OCI-M1 (cell line): ENCODE measurements at regions not wholly inside any gene's neighbourhood (a gene's known extent, or its start where the extent isn't known, plus 50 kb on each side); places are given as distances from the start of the nearest gene placed in this dataset.
"Not testable (repeated sequence)": the region's sequence is repeated elsewhere in the genome, so short reads cannot be mapped to it uniquely, and the experiment has no call there.

Experiments used
- DNase-seq: peaks from one replicate; lab custom pipeline; 2025; lab: John Stamatoyannopoulos, UW

GRCh38 chr3:64390893-64391292 is 165.6 kb upstream of the PRICKLE2 start:
- no peak for DNase-seq

- no peak for DNase-seq
Observed at GRCh38 chr3:64388886-64389285, 163.6 kb upstream of the PRICKLE2 start.

GRCh38 chr3:64387688-64388087 is 162.4 kb upstream of the PRICKLE2 start:
- DNase-seq = no peak

GRCh38 chr3:64385277-64385676 is 160.0 kb upstream of the PRICKLE2 start:
- no peak for DNase-seq

GRCh38 chr3:64384561-64384960 is 159.3 kb upstream of the PRICKLE2 start:
- no peak for DNase-seq

- DNase-seq = no peak
Observed at GRCh38 chr3:64382153-64382552, 156.9 kb upstream of the PRICKLE2 start.

GRCh38 chr3:64381367-64381766 is 156.1 kb upstream of the PRICKLE2 start:
- DNase-seq = no peak

GRCh38 chr3:64380546-64380945 is 155.3 kb upstream of the PRICKLE2 start:
- no peak for DNase-seq

- no peak for DNase-seq
Observed at GRCh38 chr3:64379221-64379620, 154.0 kb upstream of the PRICKLE2 start.

- no peak for DNase-seq
Observed at GRCh38 chr3:64377942-64378341, 152.7 kb upstream of the PRICKLE2 start.

GRCh38 chr3:64375737-64376136 is 150.5 kb upstream of the PRICKLE2 start:
- no peak for DNase-seq

GRCh38 chr3:64369390-64369789 is 144.1 kb upstream of the PRICKLE2 start:
- DNase-seq = no peak

- DNase-seq = no peak
Observed at GRCh38 chr3:64368257-64369020, 143.2 kb upstream of the PRICKLE2 start.

- DNase-seq = no peak
Observed at GRCh38 chr3:64365877-64366276, 140.6 kb upstream of the PRICKLE2 start.

GRCh38 chr3:64363842-64364241 is 138.6 kb upstream of the PRICKLE2 start:
- DNase-seq = no peak

- no peak for DNase-seq
Observed at GRCh38 chr3:64361962-64362735, 136.9 kb upstream of the PRICKLE2 start.

GRCh38 chr3:64361036-64361435 is 135.8 kb upstream of the PRICKLE2 start:
- DNase-seq = not testable (repeated sequence)

GRCh38 chr3:64360280-64360679 is 135.0 kb upstream of the PRICKLE2 start:
- DNase-seq = no peak

- no peak for DNase-seq
Observed at GRCh38 chr3:64359735-64360134, 134.5 kb upstream of the PRICKLE2 start.

GRCh38 chr3:64358853-64359252 is 133.6 kb upstream of the PRICKLE2 start:
- DNase-seq = no peak

GRCh38 chr3:64358176-64358575 is 132.9 kb upstream of the PRICKLE2 start:
- no peak for DNase-seq

- no peak for DNase-seq
Observed at GRCh38 chr3:64357481-64357880, 132.2 kb upstream of the PRICKLE2 start.

- no peak for DNase-seq
Observed at GRCh38 chr3:64355401-64355807, 130.1 kb upstream of the PRICKLE2 start.
